ENCODE measurements at regions not wholly inside any gene's neighbourhood (a gene's known extent, or its start where the extent isn't known, plus 50 kb on each side); places are given as distances from the start of the nearest gene placed in this dataset.

DNA sequence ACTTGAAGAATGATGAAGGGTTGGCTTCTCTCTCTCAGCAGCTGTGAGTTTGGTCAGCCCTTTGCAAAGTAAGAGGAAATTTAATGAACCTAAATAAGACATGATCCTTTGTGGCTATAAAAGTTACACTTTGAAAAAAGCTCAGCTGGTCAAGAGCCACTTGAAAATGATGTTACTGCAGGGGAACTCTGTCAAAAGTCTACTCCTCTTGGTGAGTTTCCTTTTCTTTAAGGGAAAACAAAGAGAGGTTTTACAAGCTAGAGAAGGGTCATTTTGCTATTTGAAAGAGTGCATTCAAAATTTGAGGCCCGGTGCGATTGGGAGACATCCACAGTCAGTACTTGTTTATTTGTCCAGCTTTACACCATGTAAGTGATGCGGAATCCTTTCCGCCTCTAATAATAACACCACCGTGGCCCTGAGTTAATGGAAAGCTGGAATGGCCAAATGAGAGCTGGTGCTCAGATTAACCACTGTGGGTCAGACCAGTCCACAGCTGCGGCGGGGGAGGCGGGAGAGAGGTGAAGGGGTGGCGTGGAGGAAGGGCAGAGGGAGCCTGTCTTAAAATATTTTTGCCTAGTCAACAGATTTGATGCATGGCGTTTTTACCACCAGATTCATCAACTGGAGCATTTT lies 404.0 kb downstream of the TLE4 start:
- Histone ChIP-seq H3K9me2 (replicated peaks; ENCODE audit: low read depth, low read length) (no peaks in the 10 kb centered on the region), H3F3A (ENCODE audit: low read depth) (no peaks in the 10 kb centered on the region), H3K27me3 (ENCODE audit: insufficient read depth, low read length, poor library complexity, severe bottlenecking) (no peaks in the 10 kb centered on the region), H3K4me2 (ENCODE audit: low read depth, low read length, poor library complexity, severe bottlenecking) (no peak overlapping the region), H3K4me3 (ENCODE audit: low read length, poor library complexity, severe bottlenecking) (no peak overlapping the region), H4K20me1 (ENCODE audit: insufficient read depth, low read length, poor library complexity, severe bottlenecking) (no peaks in the 10 kb centered on the region), H3K9ac (ENCODE audit: low read depth, low read length, poor library complexity, severe bottlenecking) (no peak overlapping the region), H3K79me2 (ENCODE audit: insufficient read depth, low read length) (no peaks in the 10 kb centered on the region), H2AFZ (ENCODE audit: low read length) (no peak overlapping the region), H3K36me3 (ENCODE audit: insufficient read depth, low read length) (no peaks in the 10 kb centered on the region), H3K9me3 (ENCODE audit: insufficient read depth, low read depth, low read length) (no peaks in the 10 kb centered on the region), H3K4me1 (ENCODE audit: insufficient read depth, low read length, poor library complexity, severe bottlenecking) (peaks cover 2% of the 10 kb centered on the region)
- TF ChIP-seq EZH2phosphoT487 (IDR thresholded peaks at IDR 0.05; ENCODE audit: borderline replicate concordance): no peak
- TF ChIP-seq, protein P1, sequence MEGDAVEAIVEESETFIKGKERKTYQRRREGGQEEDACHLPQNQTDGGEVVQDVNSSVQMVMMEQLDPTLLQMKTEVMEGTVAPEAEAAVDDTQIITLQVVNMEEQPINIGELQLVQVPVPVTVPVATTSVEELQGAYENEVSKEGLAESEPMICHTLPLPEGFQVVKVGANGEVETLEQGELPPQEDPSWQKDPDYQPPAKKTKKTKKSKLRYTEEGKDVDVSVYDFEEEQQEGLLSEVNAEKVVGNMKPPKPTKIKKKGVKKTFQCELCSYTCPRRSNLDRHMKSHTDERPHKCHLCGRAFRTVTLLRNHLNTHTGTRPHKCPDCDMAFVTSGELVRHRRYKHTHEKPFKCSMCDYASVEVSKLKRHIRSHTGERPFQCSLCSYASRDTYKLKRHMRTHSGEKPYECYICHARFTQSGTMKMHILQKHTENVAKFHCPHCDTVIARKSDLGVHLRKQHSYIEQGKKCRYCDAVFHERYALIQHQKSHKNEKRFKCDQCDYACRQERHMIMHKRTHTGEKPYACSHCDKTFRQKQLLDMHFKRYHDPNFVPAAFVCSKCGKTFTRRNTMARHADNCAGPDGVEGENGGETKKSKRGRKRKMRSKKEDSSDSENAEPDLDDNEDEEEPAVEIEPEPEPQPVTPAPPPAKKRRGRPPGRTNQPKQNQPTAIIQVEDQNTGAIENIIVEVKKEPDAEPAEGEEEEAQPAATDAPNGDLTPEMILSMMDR (conservative IDR thresholded peaks at IDR 0.05; ENCODE audit: low read length): no peak

DNA sequence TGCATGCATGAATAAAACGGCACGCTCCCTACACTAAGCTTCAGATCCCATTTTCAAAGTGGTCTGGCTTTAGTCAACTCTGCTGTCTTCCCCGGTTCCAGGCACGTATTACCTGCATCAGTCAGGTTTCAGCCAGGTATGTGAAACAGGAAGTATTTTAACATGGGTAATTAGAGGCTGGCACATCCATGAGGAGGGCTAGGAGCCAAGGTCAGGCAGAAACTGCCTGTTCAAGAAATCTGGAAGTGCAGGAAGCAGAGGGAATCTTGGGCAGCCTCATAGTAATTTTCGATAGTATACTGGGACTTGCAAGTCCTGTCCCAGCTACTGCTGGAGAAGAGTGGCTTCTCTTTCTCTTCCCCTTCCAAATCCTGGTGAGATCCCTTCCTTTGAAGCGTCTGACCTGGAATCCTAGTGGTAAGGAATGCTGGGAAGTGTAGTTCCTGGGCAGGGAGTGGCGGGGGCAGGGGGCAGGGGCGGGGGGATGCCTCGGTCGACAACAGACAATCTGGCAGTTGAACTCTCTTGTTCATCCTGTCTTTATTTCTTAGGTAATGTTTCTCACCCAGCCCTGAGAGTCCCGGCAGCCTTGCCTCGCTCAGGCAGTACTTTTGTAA lies 403.1 kb downstream of the TLE4 start:
- Histone ChIP-seq H2AFZ (ENCODE audit: low read length) (no peak overlapping the region), H4K20me1 (ENCODE audit: insufficient read depth, low read length, poor library complexity, severe bottlenecking) (no peaks in the 10 kb centered on the region), H3K9ac (ENCODE audit: low read depth, low read length, poor library complexity, severe bottlenecking) (no peak overlapping the region), H3K4me3 (ENCODE audit: low read length, poor library complexity, severe bottlenecking) (no peak overlapping the region), H3K36me3 (ENCODE audit: insufficient read depth, low read length) (no peaks in the 10 kb centered on the region), H3K27me3 (ENCODE audit: insufficient read depth, low read length, poor library complexity, severe bottlenecking) (no peaks in the 10 kb centered on the region), H3F3A (ENCODE audit: low read depth) (no peaks in the 10 kb centered on the region), H3K9me3 (ENCODE audit: insufficient read depth, low read depth, low read length) (no peaks in the 10 kb centered on the region), H3K9me2 (replicated peaks; ENCODE audit: low read depth, low read length) (no peaks in the 10 kb centered on the region), H3K79me2 (ENCODE audit: insufficient read depth, low read length) (no peaks in the 10 kb centered on the region), H3K4me2 (ENCODE audit: low read depth, low read length, poor library complexity, severe bottlenecking) (no peak overlapping the region), H3K4me1 (ENCODE audit: insufficient read depth, low read length, poor library complexity, severe bottlenecking) (peaks cover 7% of the 10 kb centered on the region)
- no peak for TF ChIP-seq EZH2phosphoT487 (IDR thresholded peaks at IDR 0.05; ENCODE audit: borderline replicate concordance)
- TF ChIP-seq, protein P1 (conservative IDR thresholded peaks at IDR 0.05; ENCODE audit: low read length): no peak

DNA sequence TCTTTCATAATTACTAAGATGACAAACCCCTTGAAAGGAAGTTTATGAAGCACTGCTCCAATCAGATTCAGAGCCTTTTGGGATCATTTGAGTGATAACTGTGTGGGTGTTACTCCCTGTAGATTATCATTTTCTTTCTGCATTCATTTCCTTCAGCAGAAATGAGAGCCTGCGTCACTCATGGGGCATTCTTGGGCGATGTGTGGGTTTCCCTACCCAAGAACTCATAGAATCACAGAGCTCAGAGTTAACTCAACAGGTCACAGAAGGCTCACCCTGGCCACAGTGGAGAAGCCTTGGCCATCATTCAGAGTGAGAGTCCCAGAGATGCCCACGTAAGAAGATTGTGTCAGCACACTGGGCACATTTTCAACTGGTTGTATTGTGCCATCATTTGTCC lies 401.9 kb downstream of the TLE4 start:
- no peak overlapping the region for H2AFZ ChIP-seq (ENCODE audit: low read length)
- no peaks in the 10 kb centered on the region for H3K79me2 ChIP-seq (ENCODE audit: insufficient read depth, low read length)
- no peaks in the 10 kb centered on the region for H3K27me3 ChIP-seq (ENCODE audit: insufficient read depth, low read length, poor library complexity, severe bottlenecking)
- TF ChIP-seq, protein P1 (conservative IDR thresholded peaks at IDR 0.05; ENCODE audit: low read length): no peak
- no peak for TF ChIP-seq EZH2phosphoT487 (IDR thresholded peaks at IDR 0.05; ENCODE audit: borderline replicate concordance)
- no peak overlapping the region for H3K4me2 ChIP-seq (ENCODE audit: low read depth, low read length, poor library complexity, severe bottlenecking)
- no peak overlapping the region for H3K4me3 ChIP-seq (ENCODE audit: low read length, poor library complexity, severe bottlenecking)
- no peaks in the 10 kb centered on the region for H3K9me3 ChIP-seq (ENCODE audit: insufficient read depth, low read depth, low read length)
- H3K9ac ChIP-seq (ENCODE audit: low read depth, low read length, poor library complexity, severe bottlenecking): no peak overlapping the region
- H4K20me1 ChIP-seq (ENCODE audit: insufficient read depth, low read length, poor library complexity, severe bottlenecking): no peaks in the 10 kb centered on the region
- H3K4me1 ChIP-seq (ENCODE audit: insufficient read depth, low read length, poor library complexity, severe bottlenecking): peaks cover 7% of the 10 kb centered on the region
- no peaks in the 10 kb centered on the region for H3K9me2 ChIP-seq (replicated peaks; ENCODE audit: low read depth, low read length)
- no peaks in the 10 kb centered on the region for H3F3A ChIP-seq (ENCODE audit: low read depth)
- no peaks in the 10 kb centered on the region for H3K36me3 ChIP-seq (ENCODE audit: insufficient read depth, low read length)

Measured in Loucy (cell line).